ENCODE measurements at regions not wholly inside any gene's neighbourhood (a gene's known extent, or its start where the extent isn't known, plus 50 kb on each side); places are given as distances from the start of the nearest gene placed in this dataset.

- intact Hi-C loops (cut with micrococcal nuclease) = no loop called here
- POLR2A ChIA-PET = no interaction called here
- no TSS peak for BruUV-seq (replicated peaks)
- CTCF ChIA-PET (ENCODE audit: low intra/inter-chr PET ratio) = no interaction called here
- Histone ChIP-seq H3K9me1 (ENCODE audit: control insufficient read depth, insufficient read depth, low read length) (no peaks in the 10 kb centered on the region), H4K20me1 (replicated peaks; ENCODE audit: control insufficient read depth, insufficient read depth, low read length) (no peaks in the 10 kb centered on the region), H3K79me2 (ENCODE audit: control insufficient read depth, insufficient read depth, low read length) (no peaks in the 10 kb centered on the region), H2AFZ (ENCODE audit: low read depth, low read length) (no peak overlapping the region), H3K4me3 (no peak overlapping the region), H3K9me3 (replicated peaks; ENCODE audit: control insufficient read depth, insufficient read depth, low read depth, low read length) (no peaks in the 10 kb centered on the region), H3K27me3 (ENCODE audit: control insufficient read depth in 2 of 2, insufficient read depth in 2 of 2, low read length in 2 of 2) (peaks cover 9 to 12% of the 10 kb centered on the region in 2 experiments), H3K4me1 (replicated peaks in 1 of 2; ENCODE audit: control insufficient read depth in 2 of 2, insufficient read depth in 2 of 2, low read length in 2 of 2) (no peaks in the 10 kb centered on the region), H3K9ac (ENCODE audit: insufficient read depth in 1 of 2, low read depth in 2 of 2, low read length in 2 of 2) (no peak overlapping the region), H3K4me2 (ENCODE audit: insufficient read depth, low read length) (no peak overlapping the region), H3K36me3 (ENCODE audit: control insufficient read depth, insufficient read depth, low read length) (no peaks in the 10 kb centered on the region), H3K27ac (ENCODE audit: extremely low read depth, low read depth, low read length) (no peak overlapping the region)
- ATAC-seq (peak; percentile 57), FAIRE-seq (no peak), DNase-seq (ENCODE audit: extremely low read depth in 1 of 4, low spot score in 3 of 4) (no peak)
- 2% methylated on average over 12 of the region's 12 CpGs for WGBS (ENCODE audit: insufficient coverage, low coverage, missing lambda C conversion rate)
- TF ChIP-seq RBM25 (IDR thresholded peaks at IDR 0.05; ENCODE audit: low read depth, low read length, severe bottlenecking) (peak; percentile 70), ZNF224 (CRISPR knock-in tag; IDR thresholded peaks at IDR 0.05) (no peak), PTRF (tag; IDR thresholded peaks at IDR 0.05) (no peak)
- in situ Hi-C loops (cut with MboI) = no loop called here
Measured at GRCh38 chr6:163892824-163893561, 478.5 kb downstream of the QKI start.

- Histone ChIP-seq H3K27me3 (ENCODE audit: control insufficient read depth in 2 of 2, insufficient read depth in 2 of 2, low read length in 2 of 2) (peaks cover 0 to 8% of the 10 kb centered on the region in 2 experiments; a peak in 1 of 5 replicates), H4K20me1 (replicated peaks; ENCODE audit: control insufficient read depth, insufficient read depth, low read length) (no peaks in the 10 kb centered on the region), H2AFZ (ENCODE audit: low read depth, low read length) (no peak overlapping the region), H3K36me3 (ENCODE audit: control insufficient read depth, insufficient read depth, low read length) (no peaks in the 10 kb centered on the region), H3K4me1 (replicated peaks in 1 of 2; ENCODE audit: control insufficient read depth in 2 of 2, insufficient read depth in 2 of 2, low read length in 2 of 2) (no peaks in the 10 kb centered on the region), H3K4me3 (no peak overlapping the region), H3K9ac (ENCODE audit: insufficient read depth in 1 of 2, low read depth in 2 of 2, low read length in 2 of 2) (no peak overlapping the region), H3K27ac (ENCODE audit: extremely low read depth, low read depth, low read length) (no peak overlapping the region), H3K79me2 (ENCODE audit: control insufficient read depth, insufficient read depth, low read length) (no peaks in the 10 kb centered on the region), H3K9me3 (replicated peaks; ENCODE audit: control insufficient read depth, insufficient read depth, low read depth, low read length) (no peaks in the 10 kb centered on the region), H3K4me2 (ENCODE audit: insufficient read depth, low read length) (no peak overlapping the region), H3K9me1 (ENCODE audit: control insufficient read depth, insufficient read depth, low read length) (no peaks in the 10 kb centered on the region)
- ATAC-seq (no peak), FAIRE-seq (no peak), DNase-seq (ENCODE audit: extremely low read depth in 1 of 4, low spot score in 3 of 4) (no peak)
- in situ Hi-C loops (cut with MboI) (no loop called here), intact Hi-C loops (cut with micrococcal nuclease) (no loop called here)
- no TSS peak for BruUV-seq (replicated peaks)
- ChIA-PET POLR2A (interaction anchor here (0.8 kb wide), 1 partner anchor 18 kb away, joined by 3 read pairs; no protein-coding TSS in a partner anchor), CTCF (ENCODE audit: low intra/inter-chr PET ratio) (no interaction called here)
- WGBS (ENCODE audit: insufficient coverage, low coverage, missing lambda C conversion rate) = 0% methylated on average over 3 of the region's 3 CpGs
- TF ChIP-seq NFE2 (IDR thresholded peaks at IDR 0.05; ENCODE audit: low read depth) = peak; percentile 64
- TF ChIP-seq ZNF696 (CRISPR knock-in tag; conservative IDR thresholded peaks at IDR 0.05) = no peak
- TF ChIP-seq FOXK2 (conservative IDR thresholded peaks at IDR 0.05 in 1 of 2, IDR thresholded peaks at IDR 0.05 in 1 of 2; ENCODE audit: low read depth in 2 of 2) = no peak
Measured at GRCh38 chr6:163889904-163890514, 475.5 kb downstream of the QKI start.

Measured in K562 (cell line).